PC-3 (cell line): ENCODE measurements at regions not wholly inside any gene's neighbourhood (a gene's known extent, or its start where the extent isn't known, plus 50 kb on each side); places are given as distances from the start of the nearest gene placed in this dataset.

Experiments
- CTCF ChIP-seq: fragments of 300-600 bp; sonication (generic); conservative IDR thresholded peaks from 2 replicates; pipeline ENCODE4 v1.5.1; 2017; ENCODE audit warnings: antibody characterized with exemption, low read depth, mild to moderate bottlenecking, low read length
- EZH2 ChIP-seq: fragments of 300-600 bp; sonication (generic); IDR thresholded peaks from one replicate; pipeline ENCODE4 v1.6.1; 2017; ENCODE audit warnings: antibody characterized with exemption, mild to moderate bottlenecking, low read length; ENCODE audit not compliant: unreplicated experiment
- EZH2phosphoT487 ChIP-seq: fragments of 300-600 bp; sonication (generic); IDR thresholded peaks from 2 replicates; pipeline ENCODE4 v1.6.1; 2018; ENCODE audit warnings: mild to moderate bottlenecking, antibody characterized with exemption, low read length, borderline replicate concordance

GRCh38 chr9:118554987-118555386 lies 814.2 kb downstream of the BRINP1 start:
- TF ChIP-seq CTCF, result no peak
- no peak for TF ChIP-seq EZH2
- TF ChIP-seq EZH2phosphoT487, result no peak
